Body of pancreas (tissue), 4 donors: ENCODE measurements at regions not wholly inside any gene's neighbourhood (a gene's known extent, or its start where the extent isn't known, plus 50 kb on each side); places are given as distances from the start of the nearest gene placed in this dataset.

Source experiments
- CTCF ChIP-seq, 7 experiments: fragments of 450-650 bp in 4 of 7; fragments of 200-600 bp in 3 of 7; sonication (generic) in 3 of 7; IDR thresholded peaks; one replicate each; pipeline ENCODE4 v1.5.1; 2016 to 2019; ENCODE audit warnings: antibody characterized with exemption in 7 of 7
- POLR2A ChIP-seq, 3 donors: fragments of 450-650 bp; IDR thresholded peaks; one replicate each; pipeline ENCODE4 v1.6.1; 2016; ENCODE audit warnings: antibody characterized with exemption in 3 of 3, mild to moderate bottlenecking in 2 of 3

GRCh38 chr5:40374853-40375252, 304.9 kb upstream of the PTGER4 start:
- TF ChIP-seq CTCF (IDR thresholded peaks at IDR 0.05) (no peak), POLR2A (IDR thresholded peaks at IDR 0.05) (no peak)
